ENCODE measurements at regions not wholly inside any gene's neighbourhood (a gene's known extent, or its start where the extent isn't known, plus 50 kb on each side); places are given as distances from the start of the nearest gene placed in this dataset.
A peak's percentile ranks its signal among the peaks of the same experiment; 100 is the strongest.

DNA sequence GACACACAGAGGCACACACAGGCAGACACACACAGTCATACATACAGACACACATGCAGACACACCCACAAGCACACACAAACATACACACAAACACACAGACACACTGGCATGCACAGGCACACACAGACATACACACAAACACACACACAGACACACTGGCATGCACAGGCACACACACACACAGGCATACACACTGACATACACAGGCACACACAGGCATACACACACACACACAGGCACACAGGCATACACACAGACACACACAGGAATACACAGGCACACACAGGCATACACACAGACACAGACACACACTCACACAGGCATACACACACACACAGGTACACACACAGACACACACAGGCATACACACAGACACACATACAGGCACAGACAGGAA is 340.7 kb upstream of the VSTM2A start:
- no peaks in the 10 kb centered on the region for H3K36me3 ChIP-seq (replicated peaks in 1 of 2; ENCODE audit: control insufficient read depth in 1 of 2, insufficient read depth in 2 of 2, low read length in 2 of 2)
- BruUV-seq (replicated peaks), result no TSS peak
- H3K27me3 ChIP-seq (ENCODE audit: control insufficient read depth in 1 of 2, insufficient read depth in 2 of 2, low read length in 2 of 2), result no peaks in the 10 kb centered on the region
- H3K4me2 ChIP-seq (ENCODE audit: low read depth, low read length), result no peak overlapping the region
- ATAC-seq, result no peak
- no peak for FAIRE-seq
- H4K20me1 ChIP-seq (ENCODE audit: insufficient read depth, low read length), result no peaks in the 10 kb centered on the region
- H3K79me2 ChIP-seq (ENCODE audit: insufficient read depth, low read length), result no peaks in the 10 kb centered on the region
- CTCF ChIA-PET (ENCODE audit: low intra/inter-chr PET ratio, low total read pairs), result no interaction called here
- DNase-seq (ENCODE audit: low spot score), result no peak
- no peak overlapping the region for H2AFZ ChIP-seq (ENCODE audit: low read length)
- no peak overlapping the region for H3K9ac ChIP-seq (ENCODE audit: insufficient read depth, low read depth, low read length)
- H3K4me1 ChIP-seq (ENCODE audit: insufficient read depth, low read length), result no peaks in the 10 kb centered on the region
- H3K27ac ChIP-seq (ENCODE audit: extremely low read length, insufficient read depth, low read length), result no peak overlapping the region
- in situ Hi-C loops (cut with HindIII; ENCODE audit: extremely low pct_ligation_motif_present, low pct_unique_long_range_greater_than_20kb), result no loop called here
- intact Hi-C loops (cut with micrococcal nuclease; ENCODE audit: unreplicated experiment), result no loop called here
- POLR2A ChIA-PET, result no interaction called here
- peaks cover 67% of the 10 kb centered on the region for H3K9me3 ChIP-seq (ENCODE audit: low read length)
- H3K4me3 ChIP-seq (replicated peaks in 1 of 3; ENCODE audit: insufficient read depth in 1 of 3, low read depth in 2 of 3, low read length in 3 of 3), result no peak overlapping the region
- TF ChIP-seq IKZF1 (IDR thresholded peaks at IDR 0.05), result 0 out of 2 replicates have a peak, but pooled peaks have one; percentile 57
- TF ChIP-seq ZNF207 (IDR thresholded peaks at IDR 0.05; ENCODE audit: borderline replicate concordance), result 0 out of 2 replicates have a peak, but pooled peaks have one; percentile 61
- TF ChIP-seq GATA4 (IDR thresholded peaks at IDR 0.05; ENCODE audit: borderline replicate concordance, low read depth), result no peak
- no peak for TF ChIP-seq ZNF282 (IDR thresholded peaks at IDR 0.05; ENCODE audit: partially characterized antibody)
- TF ChIP-seq, protein P1, sequence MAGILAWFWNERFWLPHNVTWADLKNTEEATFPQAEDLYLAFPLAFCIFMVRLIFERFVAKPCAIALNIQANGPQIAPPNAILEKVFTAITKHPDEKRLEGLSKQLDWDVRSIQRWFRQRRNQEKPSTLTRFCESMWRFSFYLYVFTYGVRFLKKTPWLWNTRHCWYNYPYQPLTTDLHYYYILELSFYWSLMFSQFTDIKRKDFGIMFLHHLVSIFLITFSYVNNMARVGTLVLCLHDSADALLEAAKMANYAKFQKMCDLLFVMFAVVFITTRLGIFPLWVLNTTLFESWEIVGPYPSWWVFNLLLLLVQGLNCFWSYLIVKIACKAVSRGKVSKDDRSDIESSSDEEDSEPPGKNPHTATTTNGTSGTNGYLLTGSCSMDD (CRISPR knock-in tag; IDR thresholded peaks at IDR 0.05), result no peak
- no peak for TF ChIP-seq GMEB2 (CRISPR knock-in tag; IDR thresholded peaks at IDR 0.05; ENCODE audit: low read depth)
- 0 out of 2 replicates have a peak, but pooled peaks have one; percentile 2 for TF ChIP-seq ATF7 (IDR thresholded peaks at IDR 0.05)
- TF ChIP-seq ATF7 (CRISPR knock-in tag; IDR thresholded peaks at IDR 0.05), result no peak
- TF ChIP-seq, protein P2, sequence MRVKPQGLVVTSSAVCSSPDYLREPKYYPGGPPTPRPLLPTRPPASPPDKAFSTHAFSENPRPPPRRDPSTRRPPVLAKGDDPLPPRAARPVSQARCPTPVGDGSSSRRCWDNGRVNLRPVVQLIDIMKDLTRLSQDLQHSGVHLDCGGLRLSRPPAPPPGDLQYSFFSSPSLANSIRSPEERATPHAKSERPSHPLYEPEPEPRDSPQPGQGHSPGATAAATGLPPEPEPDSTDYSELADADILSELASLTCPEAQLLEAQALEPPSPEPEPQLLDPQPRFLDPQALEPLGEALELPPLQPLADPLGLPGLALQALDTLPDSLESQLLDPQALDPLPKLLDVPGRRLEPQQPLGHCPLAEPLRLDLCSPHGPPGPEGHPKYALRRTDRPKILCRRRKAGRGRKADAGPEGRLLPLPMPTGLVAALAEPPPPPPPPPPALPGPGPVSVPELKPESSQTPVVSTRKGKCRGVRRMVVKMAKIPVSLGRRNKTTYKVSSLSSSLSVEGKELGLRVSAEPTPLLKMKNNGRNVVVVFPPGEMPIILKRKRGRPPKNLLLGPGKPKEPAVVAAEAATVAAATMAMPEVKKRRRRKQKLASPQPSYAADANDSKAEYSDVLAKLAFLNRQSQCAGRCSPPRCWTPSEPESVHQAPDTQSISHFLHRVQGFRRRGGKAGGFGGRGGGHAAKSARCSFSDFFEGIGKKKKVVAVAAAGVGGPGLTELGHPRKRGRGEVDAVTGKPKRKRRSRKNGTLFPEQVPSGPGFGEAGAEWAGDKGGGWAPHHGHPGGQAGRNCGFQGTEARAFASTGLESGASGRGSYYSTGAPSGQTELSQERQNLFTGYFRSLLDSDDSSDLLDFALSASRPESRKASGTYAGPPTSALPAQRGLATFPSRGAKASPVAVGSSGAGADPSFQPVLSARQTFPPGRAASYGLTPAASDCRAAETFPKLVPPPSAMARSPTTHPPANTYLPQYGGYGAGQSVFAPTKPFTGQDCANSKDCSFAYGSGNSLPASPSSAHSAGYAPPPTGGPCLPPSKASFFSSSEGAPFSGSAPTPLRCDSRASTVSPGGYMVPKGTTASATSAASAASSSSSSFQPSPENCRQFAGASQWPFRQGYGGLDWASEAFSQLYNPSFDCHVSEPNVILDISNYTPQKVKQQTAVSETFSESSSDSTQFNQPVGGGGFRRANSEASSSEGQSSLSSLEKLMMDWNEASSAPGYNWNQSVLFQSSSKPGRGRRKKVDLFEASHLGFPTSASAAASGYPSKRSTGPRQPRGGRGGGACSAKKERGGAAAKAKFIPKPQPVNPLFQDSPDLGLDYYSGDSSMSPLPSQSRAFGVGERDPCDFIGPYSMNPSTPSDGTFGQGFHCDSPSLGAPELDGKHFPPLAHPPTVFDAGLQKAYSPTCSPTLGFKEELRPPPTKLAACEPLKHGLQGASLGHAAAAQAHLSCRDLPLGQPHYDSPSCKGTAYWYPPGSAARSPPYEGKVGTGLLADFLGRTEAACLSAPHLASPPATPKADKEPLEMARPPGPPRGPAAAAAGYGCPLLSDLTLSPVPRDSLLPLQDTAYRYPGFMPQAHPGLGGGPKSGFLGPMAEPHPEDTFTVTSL (CRISPR knock-in tag; IDR thresholded peaks at IDR 0.05; ENCODE audit: borderline replicate concordance), result no peak
- 0 out of 2 replicates have a peak, but pooled peaks have one; percentile 41 for TF ChIP-seq FOXA1 (IDR thresholded peaks at IDR 0.05)
- TF ChIP-seq FOXA1 (CRISPR knock-in tag; IDR thresholded peaks at IDR 0.05), result no peak
- no peak for TF ChIP-seq NFAT5 (CRISPR knock-in tag; IDR thresholded peaks at IDR 0.05)
- no peak for TF ChIP-seq RFX3 (CRISPR knock-in tag; IDR thresholded peaks at IDR 0.05)
